Activated CD8-positive, alpha-beta memory T cell treated with anti-CD3 and anti-CD28 coated beads for 48 hours (primary cell): ENCODE measurements at regions not wholly inside any gene's neighbourhood (a gene's known extent, or its start where the extent isn't known, plus 50 kb on each side); places are given as distances from the start of the nearest gene placed in this dataset.

Source experiments
- DNase-seq, 3 experiments: peaks; one replicate each; pipeline ENCODE4 v3.0.0-alpha.2; 2020; ENCODE audit warnings: low read depth in 2 of 3, low spot score in 2 of 3

DNA sequence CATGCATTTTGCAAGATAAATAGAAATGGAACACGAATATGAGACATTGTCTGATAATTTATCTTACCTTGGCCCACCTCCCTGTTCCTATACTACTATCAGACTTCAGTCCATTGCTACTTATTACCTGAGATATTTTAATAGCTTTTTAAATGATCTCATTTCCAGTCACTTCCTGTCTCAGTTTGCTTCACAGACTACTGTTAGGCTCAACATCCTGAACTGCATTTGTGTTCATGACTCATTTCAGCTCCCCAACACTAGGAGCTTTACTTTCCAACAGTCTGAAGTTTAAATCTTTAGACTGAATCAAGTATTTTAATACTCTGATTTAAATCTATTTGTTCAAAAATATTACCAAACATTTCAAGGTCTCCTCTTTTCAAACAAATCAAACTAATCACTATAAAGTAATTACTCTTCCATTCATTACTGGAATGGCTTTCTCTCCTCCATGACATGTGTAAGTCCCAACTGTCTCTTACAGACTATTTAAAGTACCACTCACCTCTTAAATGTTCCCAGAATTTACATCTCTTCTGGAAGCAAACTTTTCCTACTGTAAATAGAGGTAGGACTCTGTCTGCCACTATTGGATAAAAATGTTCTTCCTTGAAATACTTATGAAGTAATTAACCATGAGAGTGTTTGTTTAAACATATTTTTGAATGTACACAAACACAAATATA is 1277.6 kb downstream of the ZPLD1 start:
- no peak for DNase-seq

GRCh38 chr3:103729547-103729946 is 1294.7 kb downstream of the ZPLD1 start:
- DNase-seq, result no peak

DNA sequence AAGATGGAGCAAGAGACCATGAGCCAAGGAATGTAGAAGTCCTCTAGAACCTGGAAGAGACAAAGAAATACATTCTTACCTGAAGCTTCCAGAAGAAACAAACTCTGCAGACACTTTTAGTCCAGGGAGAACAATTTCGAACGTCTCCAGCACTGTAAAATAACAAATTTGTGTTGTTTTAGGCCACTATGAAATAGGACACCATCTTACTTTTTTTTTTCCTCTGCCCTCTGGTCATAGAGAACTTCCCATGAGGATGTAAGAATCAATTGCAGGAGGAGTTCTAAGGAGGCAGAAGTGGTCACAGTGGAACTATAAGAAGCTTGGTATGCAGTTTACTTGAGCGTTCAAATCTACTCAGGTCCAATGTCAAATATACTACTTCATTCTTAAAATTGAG is 1295.9 kb downstream of the ZPLD1 start:
- DNase-seq, result no peak

DNA sequence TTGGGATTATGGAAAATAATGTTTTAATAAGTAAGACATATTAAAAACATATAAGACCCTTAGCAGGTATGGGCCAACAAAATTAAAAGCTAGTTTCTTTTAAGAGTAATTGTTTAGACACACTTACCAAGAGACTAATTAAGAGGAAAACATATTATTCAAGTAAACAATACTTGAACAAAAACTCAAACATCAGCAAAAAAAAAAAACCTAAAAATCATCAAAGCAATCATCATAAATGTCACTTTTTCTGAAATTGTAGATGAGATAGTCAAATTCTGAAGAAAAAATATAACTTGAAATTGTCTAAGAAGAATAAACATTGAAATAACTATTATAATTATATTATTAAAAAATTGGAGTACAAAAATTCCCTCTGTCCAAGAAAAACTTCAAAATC is 1318.2 kb downstream of the ZPLD1 start:
- no peak for DNase-seq

GRCh38 chr3:103767635-103768034 is 1332.8 kb downstream of the ZPLD1 start:
- no peak for DNase-seq

DNA sequence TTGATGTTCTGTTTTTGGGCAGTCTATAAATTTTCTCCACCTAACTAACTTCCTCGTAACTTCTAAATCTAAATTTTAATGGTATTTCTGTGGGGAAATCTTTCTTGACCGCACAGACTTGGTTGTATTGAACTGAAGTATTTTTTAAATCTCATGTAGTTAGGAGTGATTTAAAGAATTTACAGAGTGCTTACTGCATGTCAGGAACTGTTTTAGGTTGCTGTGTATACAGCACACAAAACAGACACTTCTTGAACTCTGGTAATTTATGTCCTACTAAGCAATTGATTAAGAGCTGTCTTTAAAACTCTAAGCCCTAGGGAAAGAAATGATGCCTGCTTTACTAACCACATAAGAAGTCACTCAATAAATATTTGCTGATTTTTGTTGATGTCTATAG is 1350.2 kb downstream of the ZPLD1 start:
- no peak for DNase-seq

GRCh38 chr3:103785537-103785936 is 1350.7 kb downstream of the ZPLD1 start:
- no peak for DNase-seq

DNA sequence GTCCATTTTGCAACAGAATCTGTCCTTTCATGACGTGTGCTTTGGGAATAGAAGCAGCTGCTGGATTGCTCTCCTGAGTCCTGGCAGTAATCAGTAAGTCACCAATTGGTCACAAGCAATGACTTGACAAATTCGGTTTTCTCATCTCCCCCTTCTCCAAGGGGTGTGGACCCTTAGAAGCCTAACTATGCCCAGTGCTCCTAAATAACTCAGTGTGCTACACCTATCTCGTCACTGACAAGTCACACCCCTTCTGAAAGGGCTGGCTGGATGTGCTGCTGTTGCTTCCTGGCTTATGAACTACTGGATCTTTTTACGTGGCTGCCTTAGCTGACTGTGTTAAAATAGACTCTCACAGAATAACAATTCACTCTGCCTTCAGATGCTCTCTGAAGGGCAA is 1351.5 kb downstream of the ZPLD1 start:
- DNase-seq, result no peak

GRCh38 chr3:103787164-103787871 is 1352.5 kb downstream of the ZPLD1 start:
- DNase-seq, result no peak

DNA sequence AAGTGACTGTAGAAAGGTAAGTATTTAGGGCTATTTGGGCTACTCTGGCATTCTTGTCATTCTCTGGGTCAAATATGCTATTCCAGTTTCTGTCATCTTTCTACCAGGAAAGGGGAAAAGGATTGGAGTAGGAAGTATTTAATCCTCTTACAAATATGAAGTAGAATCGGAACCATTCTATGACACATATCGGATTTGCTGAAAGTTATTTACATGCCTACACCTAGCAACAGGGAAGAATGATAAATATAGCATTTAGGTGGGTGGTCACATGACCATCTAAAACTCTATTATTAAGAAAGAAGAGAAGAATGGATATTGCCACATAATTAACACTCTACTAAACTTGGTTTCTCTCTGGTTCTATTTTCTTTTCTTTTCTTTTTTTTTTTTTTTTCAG is 1353.1 kb downstream of the ZPLD1 start:
- no peak for DNase-seq

DNA sequence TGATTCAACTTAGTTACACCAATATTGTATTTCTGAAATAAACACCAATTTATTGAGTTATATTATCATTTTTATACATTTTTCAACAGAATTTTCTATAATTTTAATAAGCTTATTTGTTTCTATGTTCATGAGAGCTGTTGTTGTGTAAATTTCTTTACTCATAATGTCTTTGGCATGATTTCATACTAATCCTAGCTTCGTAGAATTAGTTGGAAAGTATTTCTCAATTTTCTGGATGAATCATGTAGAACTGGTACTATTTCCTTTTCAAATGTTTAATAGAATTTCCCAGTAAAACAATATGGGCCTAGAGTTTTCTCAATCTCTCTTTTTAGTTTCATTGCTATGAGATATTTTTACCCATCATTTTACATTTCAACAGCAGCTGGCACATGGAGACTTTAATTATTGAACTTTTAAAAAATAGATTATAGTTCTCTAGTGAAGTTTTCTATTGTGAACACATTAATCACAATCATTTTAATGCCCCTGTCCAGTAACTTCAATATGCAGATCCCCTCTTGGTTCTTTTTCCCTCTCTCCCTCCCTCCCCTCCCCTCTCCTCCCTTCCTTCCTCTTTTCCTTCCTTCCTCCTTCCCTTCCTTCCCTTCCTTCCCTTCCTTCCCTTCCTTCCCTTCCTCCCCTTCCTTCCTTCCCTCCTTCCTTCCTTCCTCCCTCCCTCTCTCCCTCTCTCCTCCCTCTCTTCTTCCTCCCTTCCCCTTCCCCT is 1357.1 kb downstream of the ZPLD1 start:
- no peak for DNase-seq

DNA sequence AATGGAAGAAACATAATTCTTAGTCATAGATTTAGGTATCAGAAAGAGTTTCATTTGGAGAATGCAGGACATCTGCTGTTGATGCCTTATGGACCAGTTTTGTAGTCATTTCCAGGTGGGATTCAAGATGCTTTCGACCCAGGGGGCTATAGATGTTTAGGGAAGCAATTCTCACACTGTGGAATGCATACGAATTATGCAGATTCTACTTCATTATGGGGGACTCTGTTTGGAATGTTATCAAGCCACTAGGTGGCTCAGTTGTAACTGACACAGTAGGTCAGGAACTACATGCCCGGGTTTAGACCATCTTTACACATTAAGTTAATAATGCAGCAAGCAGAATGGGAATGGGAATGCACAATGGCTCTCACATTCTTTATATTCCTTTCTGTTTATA is 1359.8 kb downstream of the ZPLD1 start:
- DNase-seq, result no peak

GRCh38 chr3:103796068-103796467 is 1361.3 kb downstream of the ZPLD1 start:
- DNase-seq, result no peak

DNA sequence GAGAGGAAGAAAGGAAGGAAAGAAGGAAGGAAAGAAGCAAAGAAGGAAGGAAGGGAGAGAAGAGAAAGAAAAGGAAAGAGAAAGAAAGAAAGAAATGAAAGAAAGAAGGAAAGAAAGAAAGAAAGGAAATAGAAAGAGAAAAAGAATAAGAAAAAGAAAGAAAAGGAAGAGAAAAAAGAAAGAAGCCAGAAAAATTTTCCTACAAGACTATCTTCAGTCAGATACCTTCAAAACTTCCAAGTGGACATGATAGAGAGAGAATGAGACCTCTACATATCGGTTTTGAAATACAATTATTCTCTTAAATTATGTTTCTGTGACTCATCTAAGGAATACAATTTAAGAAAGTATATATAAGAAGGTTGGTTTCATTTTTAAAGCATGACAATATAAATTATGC is 1369.0 kb downstream of the ZPLD1 start:
- no peak for DNase-seq

GRCh38 chr3:103810167-103810566 is 1375.4 kb downstream of the ZPLD1 start:
- no peak for DNase-seq

GRCh38 chr3:103813955-103814354 is 1379.1 kb downstream of the ZPLD1 start:
- no peak for DNase-seq

GRCh38 chr3:103818398-103818797 is 1383.6 kb downstream of the ZPLD1 start:
- no peak for DNase-seq

- DNase-seq, result no peak
Observed at GRCh38 chr3:103818800-103819199, 1384.0 kb downstream of the ZPLD1 start.

DNA sequence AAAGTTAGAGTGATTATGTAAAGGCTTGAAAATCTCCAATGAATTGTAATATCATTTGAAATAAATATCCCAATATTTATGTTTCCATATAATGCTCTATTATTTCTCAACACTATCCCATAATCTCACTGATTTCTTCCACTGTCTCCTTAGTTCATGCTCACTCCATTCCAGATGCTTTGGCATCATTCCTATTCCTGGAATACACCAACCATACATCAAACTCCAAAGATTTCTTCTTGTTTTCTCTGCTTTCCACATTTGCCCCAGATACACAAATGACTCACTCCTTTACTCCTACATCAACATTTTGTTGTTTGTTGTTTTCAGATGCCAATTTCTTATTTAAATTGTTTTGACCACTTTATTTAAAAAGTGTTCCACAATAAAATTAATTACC is 1390.8 kb downstream of the ZPLD1 start:
- no peak for DNase-seq

- no peak for DNase-seq
Observed at GRCh38 chr3:103829723-103830326, 1395.0 kb downstream of the ZPLD1 start.

DNA sequence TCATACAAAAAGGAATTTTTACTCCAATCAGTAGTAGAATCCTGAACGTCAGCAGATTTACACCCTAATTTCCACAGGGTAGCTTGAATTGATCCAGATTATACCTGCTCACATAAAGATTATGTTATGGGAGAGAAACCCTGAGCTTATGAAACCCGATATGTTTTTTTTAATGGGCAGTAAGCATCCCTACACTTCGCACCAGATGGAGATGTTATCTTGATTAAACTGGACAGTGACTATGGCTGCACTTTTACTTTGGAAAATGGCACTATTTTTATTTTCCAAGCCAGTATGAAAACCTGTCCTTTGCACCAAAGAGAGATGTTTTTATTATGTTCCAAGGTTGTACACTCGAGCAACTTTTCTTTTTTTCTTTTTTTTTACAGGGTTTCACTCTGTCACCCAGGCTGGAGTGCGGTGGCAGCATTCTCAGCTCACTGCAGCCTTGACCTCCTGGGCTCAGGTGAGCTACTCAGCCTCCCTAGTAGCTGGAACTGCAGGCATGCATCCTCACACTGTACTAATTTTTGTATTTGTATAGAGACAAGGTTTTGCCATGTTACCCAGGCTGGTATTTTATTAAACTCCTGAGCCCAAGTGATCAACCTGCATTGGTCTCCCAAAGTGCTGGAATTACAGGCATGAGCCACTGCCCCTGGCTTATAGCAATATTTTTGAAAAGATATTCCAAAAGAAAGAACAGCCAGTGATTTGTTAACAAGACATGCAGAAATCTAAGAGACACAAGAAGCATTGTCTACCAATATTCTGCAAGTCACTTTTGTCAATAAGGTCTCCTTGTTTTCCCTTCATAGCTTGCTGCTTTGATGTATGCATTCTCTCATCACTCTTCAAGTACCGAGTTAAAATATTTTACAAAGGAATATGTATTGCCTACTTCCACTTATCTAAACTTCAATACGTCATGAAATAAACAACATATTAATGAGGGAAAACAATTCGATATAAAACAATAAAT is 1412.6 kb downstream of the ZPLD1 start:
- DNase-seq, result no peak
